ENCODE measurements at regions not wholly inside any gene's neighbourhood (a gene's known extent, or its start where the extent isn't known, plus 50 kb on each side); places are given as distances from the start of the nearest gene placed in this dataset.

DNA sequence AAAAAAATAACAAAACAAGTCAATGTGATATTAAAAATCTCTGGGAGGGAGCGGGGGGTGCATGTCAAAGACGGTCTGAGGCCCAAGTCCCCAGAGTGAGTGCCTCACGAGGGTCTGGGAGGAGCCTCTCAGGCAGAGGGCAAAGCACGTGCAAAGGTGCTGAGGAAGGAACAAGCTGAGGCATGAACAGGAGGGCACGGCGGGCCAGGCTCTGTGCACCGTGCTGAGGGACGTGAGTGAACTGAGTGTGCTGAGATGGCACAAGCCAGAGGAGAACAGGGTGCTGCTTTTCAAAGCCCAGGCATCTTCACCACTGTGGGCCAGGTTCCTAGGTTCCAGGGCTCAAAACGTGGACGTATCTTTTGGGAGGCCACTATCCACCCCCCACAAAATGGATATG is 142.1 kb upstream of the PHACTR3 start:
- Mint-ChIP-seq H3K4me1 (no peaks in the 10 kb centered on the region), H3K27me3 (no peaks in the 10 kb centered on the region), H3K4me3 (no peak overlapping the region), H3K9me3 (no peaks in the 10 kb centered on the region), H3K27ac (no peak overlapping the region), H3K36me3 (ENCODE audit: low read depth) (no peaks in the 10 kb centered on the region)
- DNase-seq, result no peak
- ChIA-PET POLR2A (no interaction called here), CTCF (no interaction called here)

GRCh38 chr20:59463541-59463940 is 140.8 kb upstream of the PHACTR3 start:
- Mint-ChIP-seq H3K27me3 (no peaks in the 10 kb centered on the region), H3K4me3 (no peak overlapping the region), H3K4me1 (no peaks in the 10 kb centered on the region), H3K9me3 (no peaks in the 10 kb centered on the region), H3K36me3 (ENCODE audit: low read depth) (no peaks in the 10 kb centered on the region), H3K27ac (no peak overlapping the region)
- no peak for DNase-seq
- ChIA-PET CTCF (no interaction called here), POLR2A (no interaction called here)

DNA sequence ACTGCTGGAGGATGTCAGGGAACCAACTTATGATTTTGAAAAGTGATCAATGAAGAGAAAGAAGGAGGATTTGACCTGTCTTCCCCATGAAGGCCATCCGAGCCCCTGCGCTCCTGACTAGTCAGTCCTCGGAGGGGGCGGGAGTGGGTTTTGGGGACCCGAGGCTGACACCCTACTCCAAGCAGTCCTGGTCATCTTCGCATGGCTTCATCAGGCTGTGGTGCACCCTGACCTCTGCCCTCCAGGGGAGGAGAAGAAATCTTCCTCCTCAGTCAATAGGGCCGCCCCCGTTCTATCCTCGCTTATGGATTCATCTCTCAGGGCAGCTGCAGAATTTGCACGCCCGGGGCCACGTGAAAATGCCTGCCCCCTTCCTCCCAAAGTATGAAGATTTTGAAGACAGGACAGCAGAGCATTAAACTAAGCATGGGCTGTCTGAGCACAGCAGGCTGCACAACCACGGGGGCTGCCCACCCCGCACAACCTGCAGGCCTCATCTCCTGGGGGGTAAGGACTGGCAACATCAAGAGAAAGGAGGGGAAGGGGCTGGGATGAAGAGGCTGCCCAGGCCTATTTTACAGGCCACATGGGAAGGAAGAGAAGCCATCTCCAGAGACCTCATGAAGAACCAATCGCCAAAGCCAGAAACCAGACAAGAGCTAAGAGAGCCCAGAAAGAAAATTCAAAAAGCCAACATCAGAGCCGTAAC is 138.1 kb upstream of the PHACTR3 start:
- ChIA-PET CTCF (no interaction called here), POLR2A (no interaction called here)
- H3K36me3 Mint-ChIP-seq (ENCODE audit: low read depth), result no peaks in the 10 kb centered on the region

DNA sequence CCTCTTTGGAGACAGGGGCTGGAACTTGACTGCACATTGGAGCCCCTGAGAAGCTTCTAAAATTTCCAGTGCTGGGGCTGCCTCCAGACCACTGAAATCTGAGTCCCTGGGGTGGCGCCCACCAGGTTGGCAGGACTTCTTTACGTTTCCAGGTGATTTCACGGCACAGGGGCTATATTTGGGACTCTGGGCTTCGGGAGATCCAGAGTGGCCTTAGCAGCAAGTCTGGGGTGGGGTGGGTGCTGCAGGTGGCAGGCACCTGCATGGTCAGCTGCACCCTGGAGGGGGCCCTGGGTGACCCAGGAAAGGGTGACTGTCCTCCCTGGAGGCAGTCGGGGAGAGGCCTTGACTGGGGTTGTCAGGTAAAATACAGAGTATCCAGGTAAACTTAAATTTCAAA is 135.5 kb upstream of the PHACTR3 start:
- Mint-ChIP-seq H3K27me3 (peaks cover 4% of the 10 kb centered on the region), H3K4me1 (no peaks in the 10 kb centered on the region), H3K9me3 (no peaks in the 10 kb centered on the region), H3K27ac (no peak overlapping the region), H3K4me3 (no peak overlapping the region), H3K36me3 (ENCODE audit: low read depth) (no peaks in the 10 kb centered on the region)
- CTCF ChIA-PET, result no interaction called here
- POLR2A ChIA-PET, result no interaction called here
- DNase-seq, result no peak

More for the DNA sequence above, 138.1 kb upstream of the PHACTR3 start:
- Mint-ChIP-seq H3K9me3 (no peaks in the 10 kb centered on the region), H3K4me3 (no peak overlapping the region), H3K27ac (no peak overlapping the region), H3K4me1 (no peaks in the 10 kb centered on the region), H3K27me3 (no peaks in the 10 kb centered on the region)
- DNase-seq, result no peak

DNA sequence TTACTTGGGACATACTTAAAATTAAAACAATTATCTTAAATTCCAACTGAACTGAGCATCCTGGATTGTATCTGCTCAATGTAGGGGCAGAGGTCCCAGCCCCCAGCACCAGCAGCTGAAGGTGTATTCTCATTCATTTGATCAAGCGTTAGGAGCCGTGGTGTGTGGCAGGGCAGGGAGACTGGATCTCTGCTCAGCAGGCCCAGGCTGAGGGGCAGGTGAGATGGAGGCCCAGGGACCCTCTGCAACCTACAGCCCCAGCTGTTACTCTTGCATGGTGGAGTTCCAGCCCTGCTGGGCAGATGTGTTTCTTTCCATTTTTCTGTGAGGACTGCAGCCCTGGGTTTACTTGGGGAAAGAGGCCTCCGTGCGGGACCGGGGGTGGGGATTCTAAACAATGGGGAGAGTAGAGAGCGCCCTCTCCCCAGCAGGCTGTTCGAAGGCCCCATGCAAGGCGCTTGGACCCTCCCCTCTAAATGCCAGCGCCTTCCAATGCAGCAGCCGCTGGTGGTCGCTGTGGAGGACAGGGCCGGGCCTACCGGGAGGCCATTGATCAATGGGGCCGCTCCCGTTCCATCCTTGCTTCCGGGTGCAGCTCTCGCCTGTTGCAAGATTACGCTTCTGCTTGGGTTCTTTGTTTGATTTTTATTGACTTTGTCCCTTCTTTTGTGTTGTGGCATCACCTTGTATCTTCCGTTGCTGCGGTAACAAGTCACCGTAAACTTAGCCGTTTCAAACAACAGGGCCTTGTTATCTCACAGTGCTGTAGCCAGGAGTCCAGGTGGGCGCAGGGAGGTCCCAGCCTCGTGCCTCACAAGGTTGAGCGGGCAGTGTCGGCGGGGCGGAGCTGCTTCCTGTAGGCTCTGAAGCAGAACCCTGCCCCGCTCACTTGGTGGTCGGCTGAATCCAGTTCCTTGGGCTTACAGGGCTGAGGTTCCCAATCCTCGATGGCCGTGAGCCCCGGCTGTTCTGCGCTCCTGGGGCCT is 134.8 kb upstream of the PHACTR3 start:
- POLR2A ChIA-PET, result no interaction called here
- H3K9me3 Mint-ChIP-seq, result no peaks in the 10 kb centered on the region
- no peak for DNase-seq
- CTCF ChIA-PET, result no interaction called here
- no peaks in the 10 kb centered on the region for H3K4me1 Mint-ChIP-seq
- H3K36me3 Mint-ChIP-seq (ENCODE audit: low read depth), result no peaks in the 10 kb centered on the region
- peaks cover 4% of the 10 kb centered on the region for H3K27me3 Mint-ChIP-seq
- H3K4me3 Mint-ChIP-seq, result no peak overlapping the region
- H3K27ac Mint-ChIP-seq, result no peak overlapping the region

DNA sequence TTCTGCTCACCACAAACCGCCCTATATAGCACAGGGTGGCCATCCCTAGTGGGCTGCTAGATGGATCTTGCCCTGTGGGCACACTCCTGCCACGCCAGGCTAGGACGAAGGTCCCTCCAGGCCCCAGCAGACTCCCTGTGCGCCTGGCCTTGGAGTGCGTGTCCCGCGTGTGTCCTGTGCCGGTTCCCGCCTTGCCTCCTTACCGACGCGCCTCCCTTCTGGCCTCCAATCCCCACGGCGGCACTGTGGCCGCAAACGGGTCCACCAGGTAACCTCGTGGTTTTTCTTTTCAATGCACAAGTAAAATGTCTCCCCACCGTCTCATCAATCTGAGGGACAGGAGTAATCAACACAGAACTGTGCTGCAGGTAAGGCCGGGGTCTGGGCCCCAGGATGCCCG is 133.8 kb upstream of the PHACTR3 start:
- H3K27me3 Mint-ChIP-seq, result peaks cover 4% of the 10 kb centered on the region
- CTCF ChIA-PET, result no interaction called here
- DNase-seq, result no peak
- POLR2A ChIA-PET, result no interaction called here
- H3K4me3 Mint-ChIP-seq, result no peak overlapping the region
- no peaks in the 10 kb centered on the region for H3K4me1 Mint-ChIP-seq
- no peak overlapping the region for H3K27ac Mint-ChIP-seq
- no peaks in the 10 kb centered on the region for H3K36me3 Mint-ChIP-seq (ENCODE audit: low read depth)
- no peaks in the 10 kb centered on the region for H3K9me3 Mint-ChIP-seq

DNA sequence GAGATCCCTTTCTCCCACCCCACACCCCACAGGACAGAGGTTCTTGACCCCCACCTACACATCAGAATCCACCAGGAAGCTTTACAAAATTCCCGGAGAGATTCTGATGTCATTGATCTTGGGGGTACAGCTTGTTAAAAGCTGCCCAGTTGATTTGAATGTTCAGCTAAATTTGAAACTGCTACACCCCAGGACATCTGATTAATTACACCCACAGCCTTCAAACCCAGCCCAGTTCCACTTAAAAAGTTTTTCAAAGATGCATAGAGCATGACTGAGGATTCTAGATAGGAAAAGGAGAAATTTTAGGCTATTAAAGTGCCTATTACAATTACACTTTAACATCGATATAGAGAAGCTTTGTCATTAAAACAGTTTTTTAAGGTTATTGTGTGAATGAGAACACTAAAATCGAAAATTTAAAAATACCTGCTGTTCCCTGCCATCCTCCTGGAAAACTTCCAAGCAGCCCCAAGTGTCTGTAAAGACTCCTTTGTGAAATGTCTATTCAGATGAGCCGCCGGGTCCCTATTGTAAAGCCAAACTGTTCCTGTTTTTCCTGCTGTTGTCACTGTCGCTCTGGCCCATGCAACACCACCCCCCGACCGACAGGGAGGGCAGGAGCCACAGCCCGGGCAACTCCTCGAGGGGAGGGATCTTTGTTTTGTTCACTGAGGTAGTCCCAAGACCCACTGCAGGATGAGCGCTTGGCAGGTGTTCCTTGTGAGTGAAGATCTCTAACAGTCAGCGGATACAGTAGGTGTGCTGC is 132.5 kb upstream of the PHACTR3 start:
- H3K27me3 Mint-ChIP-seq, result peaks cover 7% of the 10 kb centered on the region
- no peak for DNase-seq
- H3K4me3 Mint-ChIP-seq, result no peak overlapping the region
- H3K9me3 Mint-ChIP-seq, result no peaks in the 10 kb centered on the region
- CTCF ChIA-PET, result interaction anchor here (0.8 kb wide), 1 partner anchor 384 kb away, joined by 3 read pairs; no protein-coding TSS in a partner anchor
- H3K27ac Mint-ChIP-seq, result no peak overlapping the region
- POLR2A ChIA-PET, result no interaction called here
- H3K4me1 Mint-ChIP-seq, result no peaks in the 10 kb centered on the region
- H3K36me3 Mint-ChIP-seq (ENCODE audit: low read depth), result no peaks in the 10 kb centered on the region

DNA sequence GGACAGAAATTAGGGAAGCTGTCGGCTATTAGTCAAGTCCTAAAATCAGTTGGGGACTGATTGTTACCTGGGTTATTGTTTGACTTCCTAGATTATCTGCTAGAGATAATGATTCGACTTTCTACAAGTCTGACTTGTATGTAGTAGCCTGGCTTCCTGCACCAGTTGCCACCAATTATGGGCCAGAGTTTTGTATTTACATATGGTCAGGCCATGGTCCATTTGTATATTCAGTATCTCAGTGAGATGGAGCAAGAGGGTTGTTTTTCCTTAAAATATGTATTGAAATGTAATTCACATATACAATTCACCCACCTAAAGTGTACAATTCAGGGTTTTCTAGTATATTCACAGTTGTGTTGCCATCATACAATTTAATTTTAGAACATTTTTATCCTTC is 130.6 kb upstream of the PHACTR3 start:
- Mint-ChIP-seq H3K27ac (no peak overlapping the region), H3K36me3 (ENCODE audit: low read depth) (no peaks in the 10 kb centered on the region), H3K9me3 (no peaks in the 10 kb centered on the region), H3K4me3 (no peak overlapping the region), H3K4me1 (no peaks in the 10 kb centered on the region), H3K27me3 (peaks cover 9% of the 10 kb centered on the region)
- ChIA-PET POLR2A (no interaction called here), CTCF (no interaction called here)
- DNase-seq, result no peak

- ChIA-PET POLR2A (no interaction called here), CTCF (interaction anchor here (0.8 kb wide), 1 partner anchor 15 kb away, joined by 4 read pairs; no protein-coding TSS in a partner anchor)
- peaks cover 13% of the 10 kb centered on the region for H3K27me3 Mint-ChIP-seq
- DNase-seq, result no peak
- H3K36me3 Mint-ChIP-seq (ENCODE audit: low read depth), result no peaks in the 10 kb centered on the region
- no peaks in the 10 kb centered on the region for H3K9me3 Mint-ChIP-seq
- H3K4me3 Mint-ChIP-seq, result no peak overlapping the region
- H3K27ac Mint-ChIP-seq, result no peak overlapping the region
- no peaks in the 10 kb centered on the region for H3K4me1 Mint-ChIP-seq
Measured at GRCh38 chr20:59481067-59481466, 123.3 kb upstream of the PHACTR3 start.

DNA sequence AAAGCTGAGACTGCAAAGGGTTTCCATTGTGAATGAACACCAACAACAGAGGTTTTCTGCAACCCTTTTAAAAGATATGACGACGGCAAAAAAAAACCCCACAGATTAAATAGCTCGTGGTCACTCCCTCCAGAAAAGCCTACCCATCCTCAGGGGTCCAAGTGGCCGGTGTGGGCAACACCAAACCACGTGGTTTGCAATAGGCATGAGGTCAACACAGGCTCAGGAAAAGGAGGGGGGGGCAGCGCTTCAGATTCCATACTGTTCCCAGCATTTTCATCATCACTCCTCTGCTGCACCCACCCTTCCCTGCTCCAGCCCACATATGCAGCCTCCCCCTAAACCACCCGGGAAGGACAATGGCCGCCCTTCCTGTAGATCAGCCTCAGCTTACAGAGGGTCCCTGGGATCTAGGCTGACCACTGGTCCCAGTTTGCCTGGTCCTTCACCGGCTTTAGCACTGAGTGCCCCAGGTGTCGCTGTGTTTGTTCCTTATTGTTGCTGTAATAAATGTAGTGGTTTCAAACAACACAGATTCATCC is 122.8 kb upstream of the PHACTR3 start:
- Mint-ChIP-seq H3K27me3 (peaks cover 11% of the 10 kb centered on the region), H3K4me3 (no peak overlapping the region), H3K27ac (no peak overlapping the region), H3K4me1 (no peaks in the 10 kb centered on the region), H3K36me3 (ENCODE audit: low read depth) (no peaks in the 10 kb centered on the region), H3K9me3 (no peaks in the 10 kb centered on the region)
- DNase-seq, result no peak
- ChIA-PET POLR2A (no interaction called here), CTCF (interaction anchor here (0.8 kb wide), 1 partner anchor 14 kb away, joined by 3 read pairs; no protein-coding TSS in a partner anchor)

GRCh38 chr20:59482351-59483187 is 121.8 kb upstream of the PHACTR3 start:
- CTCF ChIA-PET, result interaction anchor here (0.8 kb wide), 1 partner anchor 13 kb away, joined by 3 read pairs; no protein-coding TSS in a partner anchor
- DNase-seq, result no peak
- no peak overlapping the region for H3K4me3 Mint-ChIP-seq

GRCh38 chr20:59483481-59483880 is 120.9 kb upstream of the PHACTR3 start:
- ChIA-PET CTCF (no interaction called here), POLR2A (no interaction called here)
- Mint-ChIP-seq H3K4me3 (no peak overlapping the region), H3K9me3 (no peaks in the 10 kb centered on the region), H3K27me3 (peaks cover 9% of the 10 kb centered on the region), H3K36me3 (ENCODE audit: low read depth) (no peaks in the 10 kb centered on the region), H3K27ac (no peak overlapping the region), H3K4me1 (no peaks in the 10 kb centered on the region)
- no peak for DNase-seq

More at GRCh38 chr20:59482351-59483187, 121.8 kb upstream of the PHACTR3 start:
- H3K9me3 Mint-ChIP-seq, result no peaks in the 10 kb centered on the region
- peaks cover 11% of the 10 kb centered on the region for H3K27me3 Mint-ChIP-seq
- no peaks in the 10 kb centered on the region for H3K36me3 Mint-ChIP-seq (ENCODE audit: low read depth)
- H3K27ac Mint-ChIP-seq, result no peak overlapping the region
- POLR2A ChIA-PET, result no interaction called here
- H3K4me1 Mint-ChIP-seq, result no peaks in the 10 kb centered on the region
